Anterior cingulate cortex (tissue), 58 donors: ENCODE measurements at regions not wholly inside any gene's neighbourhood (a gene's known extent, or its start where the extent isn't known, plus 50 kb on each side); places are given as distances from the start of the nearest gene placed in this dataset.
"Not testable (repeated sequence)": the region's sequence is repeated elsewhere in the genome, so short reads cannot be mapped to it uniquely, and the experiment has no call there.

ENCODE experiments used
- DNase-seq, 58 donors: peaks; one replicate each; lab custom pipeline; 2025; lab: John Stamatoyannopoulos, UW

- no peak for DNase-seq
These were observed 570.2 kb downstream of the ARL4A start for GRCh38 chr7:13257661-13258060.

GRCh38 chr7:13258386-13258785, 571.0 kb downstream of the ARL4A start:
- no peak for DNase-seq

DNA sequence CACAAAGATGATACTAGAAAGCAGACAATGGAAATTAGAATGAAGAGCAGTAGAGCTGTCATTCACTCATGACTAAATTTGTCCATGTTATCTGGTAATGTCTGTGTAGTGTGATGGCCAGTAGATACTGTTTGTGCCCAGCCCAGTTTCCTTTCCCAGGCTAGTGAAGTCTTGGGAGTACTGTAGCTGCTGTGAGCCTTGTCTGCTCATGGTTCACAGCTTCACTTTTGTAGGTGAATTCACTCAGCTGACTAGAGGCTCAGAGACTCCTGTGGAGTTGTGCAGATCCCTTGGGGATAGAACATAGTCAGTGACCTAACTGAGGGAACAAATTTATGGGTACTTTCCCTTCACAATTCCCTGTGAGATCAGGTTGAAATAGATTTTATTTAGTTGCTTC, 572.5 kb downstream of the ARL4A start:
- peak in 1 of 58 donors; percentile 2 for DNase-seq

GRCh38 chr7:13262929-13263530, 575.6 kb downstream of the ARL4A start:
- DNase-seq, result peak in 1 of 58 donors; percentile 48

- no peak for DNase-seq
These were observed 577.8 kb downstream of the ARL4A start for GRCh38 chr7:13265271-13265670.

- DNase-seq, result not testable (repeated sequence)
These were observed 586.8 kb downstream of the ARL4A start for GRCh38 chr7:13274205-13274604.

- DNase-seq, result no peak
These were observed 589.5 kb downstream of the ARL4A start for GRCh38 chr7:13276977-13277376.

- DNase-seq, result no peak
These were observed 590.6 kb downstream of the ARL4A start for GRCh38 chr7:13278020-13278419.

DNA sequence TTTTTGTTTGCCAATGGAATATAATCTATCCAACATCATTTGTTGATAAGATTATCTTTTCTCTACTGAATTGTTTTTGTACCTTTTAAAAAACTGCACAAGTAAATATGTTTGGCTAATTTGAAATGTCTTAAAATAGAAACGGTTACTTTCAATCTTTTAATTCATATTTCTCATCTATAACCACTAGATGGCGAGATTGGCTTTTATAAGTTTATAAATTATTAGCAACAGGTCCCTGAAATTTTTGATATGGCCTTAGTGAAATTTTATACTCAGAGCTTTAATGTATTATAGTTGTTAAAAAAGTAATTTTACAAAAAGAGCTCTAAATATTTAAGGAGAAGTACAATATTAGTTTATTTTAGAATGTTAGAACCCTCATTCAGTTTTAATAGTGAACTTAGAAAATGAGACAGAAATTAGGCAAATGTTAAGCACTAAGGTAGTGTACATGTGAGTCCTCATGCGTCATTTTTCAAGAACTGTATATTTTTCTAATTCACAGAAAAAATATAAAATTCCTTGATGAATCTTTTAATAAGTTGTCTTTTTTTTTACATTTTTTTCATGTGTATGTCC, 592.5 kb downstream of the ARL4A start:
- no peak for DNase-seq

- peak in 1 of 58 donors; percentile 16 for DNase-seq
These were observed 595.0 kb downstream of the ARL4A start for GRCh38 chr7:13282377-13282980.

GRCh38 chr7:13286916-13287315, 599.5 kb downstream of the ARL4A start:
- DNase-seq, result no peak

- no peak for DNase-seq
These were observed 601.1 kb downstream of the ARL4A start for GRCh38 chr7:13288516-13288915.

DNA sequence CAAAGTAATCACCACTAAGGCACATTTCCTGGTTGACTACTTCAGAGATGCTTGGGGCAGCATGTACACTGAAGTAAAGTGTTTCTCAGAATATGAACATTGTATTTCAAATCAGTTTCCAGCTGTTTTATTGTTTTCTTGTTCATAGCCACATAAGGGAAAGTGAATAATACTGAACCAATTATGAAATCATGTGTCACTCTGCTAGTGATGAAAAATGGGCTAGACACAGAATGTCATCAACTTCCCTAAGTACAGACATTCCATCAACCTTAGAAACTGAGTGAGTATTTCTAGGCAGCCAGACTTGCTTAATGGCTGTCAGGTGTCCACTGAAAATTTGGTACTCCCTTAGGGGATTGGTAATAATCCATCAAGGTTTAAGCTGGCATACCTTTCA, 603.5 kb downstream of the ARL4A start:
- DNase-seq, result no peak

GRCh38 chr7:13293264-13294002, 606.0 kb downstream of the ARL4A start:
- no peak for DNase-seq

DNA sequence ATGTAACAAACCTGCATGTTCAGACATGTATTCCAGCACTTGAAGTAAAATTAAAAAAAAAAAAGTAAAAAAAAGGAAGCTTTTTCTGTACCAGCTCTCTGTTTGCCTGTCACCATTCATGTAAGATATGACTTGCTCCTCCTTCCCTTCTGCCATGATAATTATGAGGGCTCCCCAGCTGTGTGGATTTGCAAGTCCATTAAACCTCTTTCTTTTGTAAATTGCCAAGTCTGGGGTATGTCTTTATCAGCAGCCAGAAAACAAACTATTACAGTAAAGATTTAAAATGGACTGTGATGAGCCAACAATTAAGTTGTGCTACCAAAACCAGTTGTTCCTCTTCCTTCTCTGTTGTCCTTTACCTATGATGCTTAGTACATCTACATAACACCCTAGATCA, 619.6 kb downstream of the ARL4A start:
- no peak for DNase-seq

DNA sequence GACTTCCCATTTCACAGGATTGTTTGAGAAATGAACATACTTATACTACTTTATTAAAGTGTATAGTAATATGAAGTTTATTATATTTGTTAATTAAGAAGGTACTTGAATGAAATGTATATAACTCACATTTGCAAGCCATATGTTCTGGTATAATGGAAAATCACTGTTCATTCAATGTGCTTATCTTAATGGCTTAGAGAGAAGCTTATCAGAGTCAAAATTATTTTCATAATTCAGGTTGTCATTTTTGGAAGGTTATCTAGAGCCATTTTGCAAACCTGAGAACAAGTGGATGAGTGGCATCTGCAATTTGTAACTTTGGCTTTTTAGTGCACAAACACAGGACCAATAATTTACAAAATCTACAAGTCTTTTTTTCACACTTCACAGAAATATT, 621.0 kb downstream of the ARL4A start:
- no peak for DNase-seq

DNA sequence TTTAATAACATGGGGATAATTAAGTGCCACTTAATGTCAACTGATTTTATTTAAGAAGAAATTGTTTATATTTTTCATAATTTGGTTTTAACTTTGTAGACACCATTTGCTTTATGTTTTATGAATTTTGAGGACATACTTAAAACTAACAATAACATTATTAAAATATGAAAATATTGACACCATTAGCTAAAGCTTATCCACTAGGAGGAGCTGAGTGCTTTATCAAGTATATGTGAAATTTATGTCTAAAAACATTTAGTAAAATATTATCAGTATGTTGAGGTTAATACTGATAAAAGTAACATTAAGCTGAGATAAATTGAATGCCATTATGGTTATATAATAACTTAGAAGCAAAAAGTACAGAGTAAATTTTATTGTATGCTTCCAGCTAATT, 622.1 kb downstream of the ARL4A start:
- no peak for DNase-seq

DNA sequence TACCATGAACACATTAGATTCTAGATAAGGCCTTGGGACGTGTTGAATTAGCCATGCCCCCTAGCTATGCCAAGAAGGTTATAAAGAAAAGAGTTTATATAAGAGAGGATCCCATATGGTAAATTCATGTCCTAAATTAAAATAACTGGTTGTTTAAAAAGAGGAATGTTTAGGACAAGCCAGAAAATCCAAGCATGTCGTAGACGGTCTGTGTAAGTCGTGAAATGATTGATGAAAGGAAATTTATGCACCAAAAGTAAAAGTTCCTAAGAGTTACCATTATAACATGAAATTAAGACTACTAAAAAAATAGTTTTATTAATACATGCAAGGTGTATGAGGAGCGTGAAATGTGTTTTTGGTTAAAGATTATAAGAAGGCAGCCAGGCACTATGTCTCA, 624.9 kb downstream of the ARL4A start:
- DNase-seq, result no peak

GRCh38 chr7:13320333-13320732, 632.9 kb downstream of the ARL4A start:
- DNase-seq, result no peak

DNA sequence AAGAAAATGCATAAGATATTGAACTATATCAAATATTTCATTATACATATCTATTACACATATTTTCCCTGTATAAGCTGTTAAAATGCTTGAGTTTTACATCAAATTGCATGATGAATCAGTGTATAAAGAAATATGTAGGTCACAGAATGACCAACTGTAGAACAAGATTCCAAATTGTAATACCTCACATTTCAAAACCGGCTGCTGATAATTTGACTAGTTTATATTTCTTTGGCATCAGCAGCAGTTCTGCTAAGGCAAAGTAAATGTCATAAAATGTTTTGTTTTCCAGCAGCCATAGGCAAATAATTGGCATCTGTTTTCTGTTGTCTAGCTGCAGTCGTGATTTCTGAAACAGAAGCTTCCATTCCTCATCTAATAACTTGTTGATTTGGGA, 633.9 kb downstream of the ARL4A start:
- DNase-seq, result no peak

DNA sequence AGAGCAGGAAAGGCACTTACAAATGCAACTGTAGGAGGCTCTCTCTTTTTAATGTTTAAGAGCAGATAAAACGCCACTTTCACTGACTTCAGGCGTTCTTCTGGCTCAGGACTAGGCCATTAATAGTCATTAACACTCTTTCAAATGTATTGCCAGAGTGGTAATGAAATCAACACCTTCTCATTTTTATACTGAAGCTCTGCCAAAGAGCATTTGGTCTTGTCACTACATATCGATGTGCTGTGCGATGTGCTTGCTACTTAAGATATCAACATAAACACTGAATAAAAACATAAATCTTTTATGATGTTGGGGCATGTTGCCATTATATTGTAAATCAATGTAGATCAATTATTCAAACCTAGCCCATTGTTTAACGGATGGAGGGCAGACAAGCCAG, 634.7 kb downstream of the ARL4A start:
- no peak for DNase-seq

GRCh38 chr7:13327669-13328068, 640.2 kb downstream of the ARL4A start:
- no peak for DNase-seq
